Neural crest cell (in vitro differentiated cells): ENCODE measurements at regions not wholly inside any gene's neighbourhood (a gene's known extent, or its start where the extent isn't known, plus 50 kb on each side); places are given as distances from the start of the nearest gene placed in this dataset.
A peak's percentile ranks its signal among the peaks of the same experiment; 100 is the strongest.

Source experiments
- DNase-seq: peaks from one replicate; pipeline ENCODE4 v3.0.0; 2021; ENCODE audit warnings: low read depth, mixed read lengths, low spot score
- H3K27ac Mint-ChIP-seq: one replicate; pipeline ENCODE4 v1.8.0; 2021; ENCODE audit warnings: mild to moderate bottlenecking, mixed read lengths; ENCODE audit not compliant: unreplicated experiment
- H3K27me3 Mint-ChIP-seq: 2 replicates; pipeline ENCODE4 v1.8.0; 2021; ENCODE audit warnings: low read depth, mild to moderate bottlenecking, mixed read lengths
- H3K36me3 Mint-ChIP-seq: 2 replicates; pipeline ENCODE4 v1.8.0; 2021; ENCODE audit warnings: low read depth, mild to moderate bottlenecking, mixed read lengths
- H3K4me1 Mint-ChIP-seq: 2 replicates; pipeline ENCODE4 v1.8.0; 2021; ENCODE audit warnings: mixed read lengths
- H3K4me3 Mint-ChIP-seq: one replicate; pipeline ENCODE4 v1.8.0; 2021; ENCODE audit warnings: mild to moderate bottlenecking, mixed read lengths
- H3K9me3 Mint-ChIP-seq: 2 replicates; pipeline ENCODE4 v1.8.0; 2021; ENCODE audit warnings: mixed read lengths
- CTCF ChIP-seq: fragments of 200-600 bp; sonication (generic); conservative IDR thresholded peaks from 2 replicates; pipeline ENCODE4 v1.5.0; 2021; ENCODE audit warnings: antibody characterized with exemption, mild to moderate bottlenecking

- H3K9me3 Mint-ChIP-seq, result no peaks in the 10 kb centered on the region
- no peak overlapping the region for H3K4me3 Mint-ChIP-seq
- no peak for TF ChIP-seq CTCF
- no peak overlapping the region for H3K27ac Mint-ChIP-seq
- DNase-seq, result no peak
- peaks cover 2% of the 10 kb centered on the region for H3K36me3 Mint-ChIP-seq
- H3K27me3 Mint-ChIP-seq, result no peaks in the 10 kb centered on the region
- H3K4me1 Mint-ChIP-seq, result peaks cover 12% of the 10 kb centered on the region
Observed at GRCh38 chr13:73955977-73956500, 178.2 kb downstream of the KLF12 start.

GRCh38 chr13:73954808-73955207, 179.4 kb downstream of the KLF12 start:
- Mint-ChIP-seq H3K4me1 (peaks cover 10% of the 10 kb centered on the region), H3K27ac (no peak overlapping the region), H3K27me3 (no peaks in the 10 kb centered on the region), H3K36me3 (peaks cover 2% of the 10 kb centered on the region), H3K9me3 (no peaks in the 10 kb centered on the region), H3K4me3 (no peak overlapping the region)
- no peak for DNase-seq
- no peak for TF ChIP-seq CTCF

GRCh38 chr13:73952648-73953047, 181.6 kb downstream of the KLF12 start:
- TF ChIP-seq CTCF, result no peak
- H3K27me3 Mint-ChIP-seq, result no peaks in the 10 kb centered on the region
- peaks cover 16% of the 10 kb centered on the region for H3K4me1 Mint-ChIP-seq
- H3K4me3 Mint-ChIP-seq, result no peak overlapping the region
- no peak for DNase-seq
- H3K27ac Mint-ChIP-seq, result peak overlapping the region; percentile 1
- H3K9me3 Mint-ChIP-seq, result no peaks in the 10 kb centered on the region
- no peaks in the 10 kb centered on the region for H3K36me3 Mint-ChIP-seq

- TF ChIP-seq CTCF, result no peak
- Mint-ChIP-seq H3K36me3 (no peaks in the 10 kb centered on the region), H3K4me1 (peaks cover 38% of the 10 kb centered on the region), H3K9me3 (no peaks in the 10 kb centered on the region), H3K27ac (no peak overlapping the region), H3K4me3 (no peak overlapping the region), H3K27me3 (no peaks in the 10 kb centered on the region)
- no peak for DNase-seq
Observed at GRCh38 chr13:73948848-73949529, 185.2 kb downstream of the KLF12 start.

GRCh38 chr13:73945871-73946270, 188.3 kb downstream of the KLF12 start:
- peak overlapping the region; percentile 44 for H3K27ac Mint-ChIP-seq

More at GRCh38 chr13:73945871-73946270, 188.3 kb downstream of the KLF12 start:
- Mint-ChIP-seq H3K27me3 (no peaks in the 10 kb centered on the region), H3K9me3 (no peaks in the 10 kb centered on the region), H3K4me3 (no peak overlapping the region), H3K36me3 (peaks cover 7% of the 10 kb centered on the region), H3K4me1 (peaks cover 37% of the 10 kb centered on the region)
- no peak for TF ChIP-seq CTCF
- no peak for DNase-seq
